Upper lobe of right lung (tissue), 1 donor: ENCODE measurements at regions not wholly inside any gene's neighbourhood (a gene's known extent, or its start where the extent isn't known, plus 50 kb on each side); places are given as distances from the start of the nearest gene placed in this dataset.
"Not testable (repeated sequence)": the region's sequence is repeated elsewhere in the genome, so short reads cannot be mapped to it uniquely, and the experiment has no call there.

Source experiments
- ATAC-seq: fragments of 200-7000 bp; cut with Tn5 transposase; one replicate; pipeline ENCODE4 v1.9.1; 2020; ENCODE audit warnings: mild to moderate bottlenecking, moderate library complexity
- DNase-seq: peaks from one replicate; pipeline ENCODE4 v3.0.0-alpha.2; 2020
- H3K27ac ChIP-seq: fragments of 200-600 bp; one replicate; pipeline ENCODE4 v1.8.0; 2022
- H3K27me3 ChIP-seq: fragments of 200-600 bp; one replicate; pipeline ENCODE4 v1.8.0; 2022; ENCODE audit warnings: mild to moderate bottlenecking
- H3K36me3 ChIP-seq: fragments of 200-600 bp; one replicate; pipeline ENCODE4 v1.8.0; 2022
- H3K4me1 ChIP-seq: fragments of 200-600 bp; one replicate; pipeline ENCODE4 v1.8.0; 2022
- H3K4me3 ChIP-seq: fragments of 200-600 bp; one replicate; pipeline ENCODE4 v1.8.0; 2022; ENCODE audit warnings: mild to moderate bottlenecking
- H3K9me3 ChIP-seq: fragments of 200-600 bp; one replicate; pipeline ENCODE4 v1.8.0; 2022
- CTCF ChIP-seq: fragments of 200-600 bp; IDR thresholded peaks from one replicate; pipeline ENCODE4 v1.8.0; 2022; ENCODE audit warnings: antibody characterized with exemption
- intact Hi-C: fragments of 100-400 bp; cut with DNase I; formaldehyde crosslinking; loops from one replicate; pipeline ENCODE4 v1.11.0; 2022
- donor health status: DM: no; HTN: yes; CAD: no; lungs with severe emphysema.

DNA sequence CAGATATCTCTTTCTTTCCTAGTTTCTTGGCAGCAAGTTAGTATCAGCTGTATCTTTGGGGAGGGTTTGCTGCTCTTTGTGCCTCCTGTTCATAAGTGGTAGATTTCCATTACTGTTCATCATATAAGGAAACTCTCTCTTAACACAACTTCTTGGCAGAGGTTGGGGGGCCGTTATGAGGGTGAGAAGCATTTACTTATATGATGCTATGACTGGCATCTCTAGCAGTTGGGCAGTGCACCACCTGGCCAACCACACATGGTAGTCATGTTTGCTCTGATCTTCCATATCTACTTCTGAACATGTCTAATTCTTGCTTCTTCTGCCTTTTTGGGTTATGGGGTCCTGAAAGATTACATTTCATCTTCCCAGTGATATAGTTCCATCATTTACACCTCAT is 282.2 kb downstream of the CYRIA start:
- H3K27me3 ChIP-seq = no peaks in the 10 kb centered on the region
- no peaks in the 10 kb centered on the region for H3K4me1 ChIP-seq
- no peak for ATAC-seq
- no peak for TF ChIP-seq CTCF
- no peak overlapping the region for H3K4me3 ChIP-seq
- H3K9me3 ChIP-seq = no peaks in the 10 kb centered on the region
- DNase-seq = no peak
- no peak overlapping the region for H3K27ac ChIP-seq
- H3K36me3 ChIP-seq = no peaks in the 10 kb centered on the region
- intact Hi-C loops = no loop called here

- H3K27me3 ChIP-seq = no peaks in the 10 kb centered on the region
- DNase-seq (no peak), ATAC-seq (no peak)
- H3K9me3 ChIP-seq = no peaks in the 10 kb centered on the region
- no peak overlapping the region for H3K27ac ChIP-seq
- no peaks in the 10 kb centered on the region for H3K36me3 ChIP-seq
- no peaks in the 10 kb centered on the region for H3K4me1 ChIP-seq
- intact Hi-C loops = no loop called here
- TF ChIP-seq CTCF = no peak
- H3K4me3 ChIP-seq = no peak overlapping the region
These were observed 283.2 kb downstream of the CYRIA start for GRCh38 chr2:16382451-16382850.

- Histone ChIP-seq H3K27me3 (no peaks in the 10 kb centered on the region), H3K4me3 (no peak overlapping the region), H3K4me1 (no peaks in the 10 kb centered on the region), H3K36me3 (no peaks in the 10 kb centered on the region), H3K27ac (no peak overlapping the region), H3K9me3 (no peaks in the 10 kb centered on the region)
- no peak for DNase-seq
- intact Hi-C loops = no loop called here
- ATAC-seq = no peak
- no peak for TF ChIP-seq CTCF
These were observed 284.1 kb downstream of the CYRIA start for GRCh38 chr2:16381511-16381910.

DNA sequence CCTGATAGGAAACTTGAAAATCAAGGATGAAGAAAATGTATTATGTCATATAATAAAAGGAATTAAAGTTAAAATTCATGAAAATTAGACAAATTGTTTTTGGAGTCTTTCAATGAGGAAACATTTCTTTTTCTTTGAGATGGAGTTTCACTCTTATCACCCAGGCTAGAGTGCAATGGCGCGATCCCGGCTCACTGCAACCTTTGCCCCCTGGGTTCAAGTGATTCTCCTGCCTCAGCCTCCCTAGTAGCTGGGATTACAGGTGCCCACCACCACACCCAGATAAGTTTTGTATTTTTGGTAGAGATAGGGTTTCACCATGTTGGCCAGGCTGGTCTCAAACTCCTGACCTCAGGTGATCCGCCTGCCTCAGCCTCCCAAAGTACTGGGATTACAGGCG is 285.7 kb downstream of the CYRIA start:
- intact Hi-C loops, H3K36me3 ChIP-seq, H3K9me3 ChIP-seq, H3K27ac ChIP-seq, H3K27me3 ChIP-seq, H3K4me1 ChIP-seq, DNase-seq, H3K4me3 ChIP-seq, ATAC-seq: not testable (repeated sequence)

- H3K9me3 ChIP-seq, H3K27me3 ChIP-seq, H3K36me3 ChIP-seq, H3K4me1 ChIP-seq, DNase-seq, H3K27ac ChIP-seq, H3K4me3 ChIP-seq, intact Hi-C loops, ATAC-seq: not testable (repeated sequence)
These were observed 286.6 kb downstream of the CYRIA start for GRCh38 chr2:16379061-16379460.

DNA sequence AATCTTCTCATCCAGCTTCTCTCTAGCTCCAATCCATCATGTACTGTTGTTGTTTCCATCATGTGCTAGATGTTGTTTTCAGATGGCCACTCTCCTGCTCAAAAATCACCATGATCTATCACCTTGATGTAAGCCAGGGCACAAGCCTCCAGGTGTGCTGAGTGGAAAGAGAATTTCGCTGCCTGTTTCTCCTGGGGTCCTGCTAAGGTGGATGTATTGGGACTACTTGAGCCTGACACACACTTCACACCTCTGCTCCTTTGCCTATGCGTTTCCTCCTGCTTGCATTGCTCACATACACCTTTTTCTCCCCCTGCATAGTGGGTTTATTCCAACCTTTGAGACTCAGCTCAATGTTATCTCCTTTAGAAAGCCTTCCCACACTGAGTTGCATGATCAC is 287.6 kb downstream of the CYRIA start:
- Histone ChIP-seq H3K4me1 (no peaks in the 10 kb centered on the region), H3K9me3 (no peaks in the 10 kb centered on the region), H3K27ac (no peak overlapping the region), H3K27me3 (no peaks in the 10 kb centered on the region), H3K36me3 (no peaks in the 10 kb centered on the region), H3K4me3 (no peak overlapping the region)
- no peak for TF ChIP-seq CTCF
- intact Hi-C loops = no loop called here
- ATAC-seq = no peak
- DNase-seq = no peak

DNA sequence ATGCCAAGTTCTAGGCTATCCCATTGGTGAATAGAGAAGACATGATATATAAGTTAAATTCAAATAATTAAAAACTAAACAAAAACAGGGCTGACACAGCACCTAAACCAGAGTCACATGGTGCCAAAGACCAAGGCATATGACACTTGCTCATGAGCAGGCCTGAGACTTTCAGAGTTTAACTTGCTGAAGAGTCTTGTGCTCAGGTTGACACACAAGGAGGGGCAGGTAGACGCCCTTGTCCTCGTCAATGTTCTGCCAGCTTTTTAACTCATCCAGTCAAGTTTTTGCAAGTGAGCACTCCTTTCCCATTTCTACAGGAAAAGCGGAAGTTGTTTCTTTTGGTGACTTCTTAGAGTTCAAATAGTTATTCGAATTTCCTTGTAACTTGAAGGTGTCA is 289.7 kb downstream of the CYRIA start:
- TF ChIP-seq CTCF = no peak
- no peak for DNase-seq
- intact Hi-C loops = no loop called here
- no peaks in the 10 kb centered on the region for H3K27me3 ChIP-seq
- no peak for ATAC-seq
- no peaks in the 10 kb centered on the region for H3K4me1 ChIP-seq
- H3K4me3 ChIP-seq = no peak overlapping the region
- no peaks in the 10 kb centered on the region for H3K9me3 ChIP-seq
- no peaks in the 10 kb centered on the region for H3K36me3 ChIP-seq
- H3K27ac ChIP-seq = no peak overlapping the region
